ENCODE measurements at regions not wholly inside any gene's neighbourhood (a gene's known extent, or its start where the extent isn't known, plus 50 kb on each side); places are given as distances from the start of the nearest gene placed in this dataset.

GRCh38 chr3:194971965-194972364, 286.3 kb downstream of the FAM43A start:
- Mint-ChIP-seq H3K36me3 (ENCODE audit: insufficient read depth in 1 of 3, low read depth in 3 of 3) (peaks cover 0 to 4% (median 0%) of the 10 kb centered on the region in 3 experiments; a peak in 1 of 7 replicates), H3K9me3 (peaks cover 0 to 7% of the 10 kb centered on the region in 2 experiments; a peak in 3 of 5 replicates), H3K4me3 (no peak overlapping the region), H3K4me1 (no peaks in the 10 kb centered on the region), H3K27me3 (ENCODE audit: low read depth) (peaks cover 20% of the 10 kb centered on the region), H3K27ac (no peak overlapping the region)
- H3K4me1 ChIP-seq (ENCODE audit: insufficient read depth, low read length), result no peaks in the 10 kb centered on the region
- H3K9me3 ChIP-seq (ENCODE audit: control insufficient read depth, low read depth, low read length), result no peaks in the 10 kb centered on the region
- H4K5ac ChIP-seq (ENCODE audit: insufficient read length, low read depth, low read length), result no peak overlapping the region
- no peak; the same call in 1 of the 3 replicates for TF ChIP-seq CTCF (conservative IDR thresholded peaks at IDR 0.05)
- H2BK120ac ChIP-seq (ENCODE audit: low read depth, low read length, poor library complexity, severe bottlenecking), result no peak overlapping the region
- no peak overlapping the region for H2AFZ ChIP-seq (ENCODE audit: low read length)
- H3K18ac ChIP-seq (ENCODE audit: insufficient read length, low read depth, low read length), result no peak overlapping the region
- no peak overlapping the region for H2BK12ac ChIP-seq (ENCODE audit: insufficient read length, low read depth, low read length)
- no peak overlapping the region for H3K4ac ChIP-seq (ENCODE audit: low read depth, low read length)
- no peak overlapping the region for H3K9ac ChIP-seq (ENCODE audit: extremely low read depth, insufficient read length, low read length)
- H3K56ac ChIP-seq (ENCODE audit: insufficient read length, low read depth, low read length), result no peak overlapping the region
- no peak overlapping the region for H3K4me2 ChIP-seq (ENCODE audit: insufficient read depth, insufficient read length, low read length)
- no peak overlapping the region for H4K91ac ChIP-seq (ENCODE audit: insufficient read length, low read depth, low read length)
- no peak overlapping the region for H3K14ac ChIP-seq (ENCODE audit: insufficient read depth, low read length)
- no peak overlapping the region for H3K27ac ChIP-seq (ENCODE audit: insufficient read length, low read depth, low read length)
- no peak overlapping the region for H2BK15ac ChIP-seq (ENCODE audit: low read depth, low read length)
- no peaks in the 10 kb centered on the region for H3K79me2 ChIP-seq (ENCODE audit: insufficient read depth, low read length)
- H3K27me3 ChIP-seq (ENCODE audit: insufficient read depth, low read length), result no peaks in the 10 kb centered on the region
- H2AK5ac ChIP-seq (ENCODE audit: insufficient read length, low read length), result no peak overlapping the region
- no peaks in the 10 kb centered on the region for H4K20me1 ChIP-seq (ENCODE audit: control insufficient read depth, insufficient read depth, insufficient read length)
- no peaks in the 10 kb centered on the region for H3K23me2 ChIP-seq (ENCODE audit: insufficient read length, low read depth, low read length, poor library complexity, severe bottlenecking)
- H3K79me1 ChIP-seq (ENCODE audit: insufficient read depth, low read depth, low read length, poor library complexity, severe bottlenecking), result no peaks in the 10 kb centered on the region
- H4K8ac ChIP-seq (replicated peaks; ENCODE audit: insufficient read length, low read depth, low read length), result no peak overlapping the region
- WGBS (ENCODE audit: extremely low coverage, insufficient read length, low lambda C conversion rate), result no CpG with 5 or more reads among the region's 6 CpGs
- H2BK5ac ChIP-seq (ENCODE audit: insufficient read length, low read length), result no peak overlapping the region
- no peak overlapping the region for H2BK20ac ChIP-seq (ENCODE audit: low read depth, low read length, poor library complexity, severe bottlenecking)
- DNase-seq, result no peak
- no peak overlapping the region for H3K23ac ChIP-seq (ENCODE audit: insufficient read length, low read depth, low read length)
- no peak overlapping the region for H3T11ph ChIP-seq (ENCODE audit: low read length)
